OCI-LY1 (cell line): ENCODE measurements at regions not wholly inside any gene's neighbourhood (a gene's known extent, or its start where the extent isn't known, plus 50 kb on each side); places are given as distances from the start of the nearest gene placed in this dataset.

Experiments used
- H2AFZ ChIP-seq: fragments of 200-600 bp; sonication (generic), shearing (Covaris generic); 2 replicates; pipeline ENCODE4 v1.6.0; 2014; ENCODE audit warnings: antibody characterized with exemption, mild to moderate bottlenecking, low read length
- H3F3A ChIP-seq: fragments of 200-600 bp; sonication (generic), shearing (Covaris generic); 2 replicates; pipeline ENCODE4 v1.6.0; 2014; ENCODE audit warnings: mild to moderate bottlenecking, antibody characterized with exemption, low read length, moderate library complexity; ENCODE audit not compliant: insufficient read depth
- H3K27ac ChIP-seq: fragments of 200-600 bp; sonication (generic); 2 replicates; pipeline ENCODE4 v1.5.1; 2014; ENCODE audit warnings: low read length, mixed run types, mild to moderate bottlenecking, low read depth; ENCODE audit not compliant: poor library complexity, severe bottlenecking
- H3K27me3 ChIP-seq: fragments of 200-600 bp; sonication (generic); 2 replicates; pipeline ENCODE4 v1.6.0; 2014; ENCODE audit warnings: antibody characterized with exemption, mild to moderate bottlenecking, low read length, moderate library complexity; ENCODE audit not compliant: insufficient read depth
- H3K36me3 ChIP-seq: fragments of 200-600 bp; sonication (generic); 2 replicates; pipeline ENCODE4 v1.6.1; 2014; ENCODE audit warnings: mild to moderate bottlenecking, antibody characterized with exemption, low read length, moderate library complexity, mixed read lengths; ENCODE audit not compliant: insufficient read depth
- H3K4me1 ChIP-seq: fragments of 200-600 bp; sonication (generic); 2 replicates; pipeline ENCODE4 v1.5.1; 2014; ENCODE audit warnings: mild to moderate bottlenecking, low read length, moderate library complexity; ENCODE audit not compliant: insufficient read depth, severe bottlenecking
- H3K4me2 ChIP-seq: fragments of 200-600 bp; sonication (generic), shearing (Covaris generic); 2 replicates; pipeline ENCODE4 v1.6.1; 2014; ENCODE audit warnings: low read length
- H3K4me3 ChIP-seq: fragments of 200-600 bp; sonication (generic); 2 replicates; pipeline ENCODE4 v1.5.1; 2014; ENCODE audit warnings: low read length, low read depth, mild to moderate bottlenecking, mixed read lengths; ENCODE audit not compliant: poor library complexity, severe bottlenecking
- H3K79me2 ChIP-seq: fragments of 200-600 bp; shearing (Covaris generic); 2 replicates; pipeline ENCODE4 v1.6.1; 2016; ENCODE audit warnings: mixed run types, low read length, mixed read lengths; ENCODE audit not compliant: insufficient read depth
- H3K9ac ChIP-seq: fragments of 200-600 bp; sonication (generic), shearing (Covaris generic); 2 replicates; pipeline ENCODE4 v1.6.1; 2014; ENCODE audit warnings: mild to moderate bottlenecking, low read length, mixed read lengths
- H3K9me2 ChIP-seq: fragments of 200-600 bp; sonication (generic), shearing (Covaris generic); 2 replicates; pipeline ENCODE4 v1.6.1; 2014; ENCODE audit warnings: low read depth, mild to moderate bottlenecking, low read length, mixed read lengths
- H3K9me3 ChIP-seq: fragments of 200-600 bp; shearing (Covaris generic); 2 replicates; pipeline ENCODE4 v1.6.1; 2014; ENCODE audit warnings: low read length, mixed read lengths
- H4K20me1 ChIP-seq: fragments of 200-600 bp; sonication (generic), shearing (Covaris generic); 2 replicates; pipeline ENCODE4 v1.6.0; 2016; ENCODE audit warnings: mild to moderate bottlenecking, low read length; ENCODE audit not compliant: insufficient read depth
- EZH2 ChIP-seq: fragments of 200-600 bp; sonication (generic), shearing (Covaris generic); IDR thresholded peaks from 2 replicates; pipeline ENCODE4 v1.8.0; 2017; ENCODE audit warnings: borderline replicate concordance, mixed run types, mild to moderate bottlenecking, antibody characterized with exemption, low read length, moderate library complexity, mixed read lengths
- TF ChIP-seq, protein P1 (sequence below): fragments of 200-600 bp; sonication (generic), shearing (Covaris generic); IDR thresholded peaks from 2 replicates; pipeline ENCODE4 v1.5.1; 2017; ENCODE audit warnings: mild to moderate bottlenecking, antibody characterized with exemption, low read length, moderate library complexity, mixed read lengths

DNA sequence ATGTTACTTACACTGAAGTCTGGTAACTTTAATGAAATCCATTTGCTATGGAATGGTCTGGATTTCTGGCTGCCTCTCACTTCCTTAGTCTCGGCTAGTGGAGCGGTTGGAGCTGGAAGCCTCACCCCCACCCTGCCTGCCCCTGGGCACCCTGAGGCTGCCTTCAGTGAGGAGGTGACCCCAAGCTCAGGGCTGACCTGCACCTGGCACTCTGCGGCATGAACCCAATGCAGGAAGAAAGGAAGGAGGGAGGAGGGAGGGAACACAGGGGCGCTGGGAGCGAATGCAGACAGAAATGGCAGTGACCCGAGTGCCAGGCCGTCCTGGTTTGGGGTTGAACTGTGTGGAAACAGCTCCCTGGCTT is 353.1 kb downstream of the TMEM121 start:
- Histone ChIP-seq H3K4me2 (no peak overlapping the region), H3K4me3 (no peak overlapping the region), H3K79me2 (no peaks in the 10 kb centered on the region), H3K9ac (no peak overlapping the region), H3K36me3 (no peaks in the 10 kb centered on the region), H3F3A (no peaks in the 10 kb centered on the region), H3K27ac (no peak overlapping the region), H2AFZ (no peak overlapping the region), H3K9me3 (no peaks in the 10 kb centered on the region), H3K9me2 (no peaks in the 10 kb centered on the region), H3K4me1 (no peaks in the 10 kb centered on the region), H4K20me1 (no peaks in the 10 kb centered on the region), H3K27me3 (no peaks in the 10 kb centered on the region)
- TF ChIP-seq, protein P1, sequence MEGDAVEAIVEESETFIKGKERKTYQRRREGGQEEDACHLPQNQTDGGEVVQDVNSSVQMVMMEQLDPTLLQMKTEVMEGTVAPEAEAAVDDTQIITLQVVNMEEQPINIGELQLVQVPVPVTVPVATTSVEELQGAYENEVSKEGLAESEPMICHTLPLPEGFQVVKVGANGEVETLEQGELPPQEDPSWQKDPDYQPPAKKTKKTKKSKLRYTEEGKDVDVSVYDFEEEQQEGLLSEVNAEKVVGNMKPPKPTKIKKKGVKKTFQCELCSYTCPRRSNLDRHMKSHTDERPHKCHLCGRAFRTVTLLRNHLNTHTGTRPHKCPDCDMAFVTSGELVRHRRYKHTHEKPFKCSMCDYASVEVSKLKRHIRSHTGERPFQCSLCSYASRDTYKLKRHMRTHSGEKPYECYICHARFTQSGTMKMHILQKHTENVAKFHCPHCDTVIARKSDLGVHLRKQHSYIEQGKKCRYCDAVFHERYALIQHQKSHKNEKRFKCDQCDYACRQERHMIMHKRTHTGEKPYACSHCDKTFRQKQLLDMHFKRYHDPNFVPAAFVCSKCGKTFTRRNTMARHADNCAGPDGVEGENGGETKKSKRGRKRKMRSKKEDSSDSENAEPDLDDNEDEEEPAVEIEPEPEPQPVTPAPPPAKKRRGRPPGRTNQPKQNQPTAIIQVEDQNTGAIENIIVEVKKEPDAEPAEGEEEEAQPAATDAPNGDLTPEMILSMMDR: no peak
- TF ChIP-seq EZH2: no peak

DNA sequence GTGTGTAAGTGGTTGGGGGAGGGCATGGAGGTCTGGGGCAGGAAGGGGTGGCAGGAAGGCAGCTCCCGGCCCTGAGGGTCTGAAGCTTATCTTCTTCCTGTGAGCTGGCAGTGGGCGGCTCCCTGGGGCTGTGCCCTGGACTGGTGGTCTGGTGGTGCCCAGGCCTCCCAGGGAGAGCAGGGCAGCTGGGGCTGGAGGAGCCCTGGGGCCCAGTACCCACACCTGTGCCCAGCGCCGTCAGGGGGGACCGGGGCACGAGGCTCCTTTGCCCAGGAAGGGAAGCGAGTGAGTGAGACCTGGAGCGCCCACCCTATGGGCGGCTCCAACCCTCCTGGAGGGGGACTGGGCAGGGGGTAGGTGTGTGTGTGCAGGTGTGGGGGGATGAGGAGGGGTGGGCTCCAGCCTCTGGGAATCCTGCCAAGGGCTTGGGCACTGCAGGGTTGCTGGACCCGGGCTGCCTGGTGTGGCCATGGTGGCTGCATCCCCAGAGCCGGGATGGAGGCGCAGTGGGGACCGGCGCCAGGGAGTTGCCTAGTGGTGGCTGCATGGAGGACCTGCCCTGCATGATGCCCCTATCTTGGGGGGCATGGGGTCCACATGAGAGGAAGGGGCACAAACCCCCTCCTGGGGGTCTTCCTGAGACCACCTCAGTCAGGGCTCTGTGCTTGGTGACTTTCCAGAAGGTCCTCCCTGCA is 353.6 kb downstream of the TMEM121 start:
- Histone ChIP-seq H3K9ac (no peak overlapping the region), H3K4me2 (no peak overlapping the region), H3K9me3 (no peaks in the 10 kb centered on the region), H3K9me2 (no peaks in the 10 kb centered on the region), H3K79me2 (no peaks in the 10 kb centered on the region), H3K4me1 (no peaks in the 10 kb centered on the region), H2AFZ (no peak overlapping the region), H3K27me3 (no peaks in the 10 kb centered on the region), H3K36me3 (no peaks in the 10 kb centered on the region), H3K4me3 (no peak overlapping the region), H3K27ac (no peak overlapping the region), H3F3A (no peaks in the 10 kb centered on the region), H4K20me1 (no peaks in the 10 kb centered on the region)
- TF ChIP-seq, protein P1: no peak
- no peak for TF ChIP-seq EZH2

DNA sequence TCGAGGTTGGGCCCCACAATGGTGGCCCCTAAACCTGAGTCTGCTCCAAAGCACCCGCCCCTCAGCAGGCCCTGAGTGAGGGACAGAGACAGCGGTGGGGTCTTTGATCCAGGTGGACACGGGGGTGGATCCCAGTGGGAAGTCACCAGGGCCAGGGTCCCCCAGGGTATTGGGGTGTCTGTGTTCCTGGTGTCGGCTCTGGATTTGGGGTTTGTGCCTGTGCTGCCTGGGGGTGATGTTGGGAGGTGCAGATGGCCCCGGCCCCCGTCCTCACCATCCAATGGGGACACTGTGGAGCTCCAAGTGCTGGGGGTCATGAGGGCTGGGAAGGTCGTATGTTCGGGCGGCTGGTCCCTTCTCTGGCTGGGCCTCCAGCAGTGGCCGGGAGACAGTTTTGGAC is 354.2 kb downstream of the TMEM121 start:
- Histone ChIP-seq H3K36me3 (no peaks in the 10 kb centered on the region), H3K27me3 (no peaks in the 10 kb centered on the region), H3K4me2 (no peak overlapping the region), H3K9ac (no peak overlapping the region), H3K27ac (no peak overlapping the region), H3K9me2 (no peaks in the 10 kb centered on the region), H3K4me3 (no peak overlapping the region), H4K20me1 (no peaks in the 10 kb centered on the region), H3K4me1 (no peaks in the 10 kb centered on the region), H3K79me2 (no peaks in the 10 kb centered on the region), H3K9me3 (no peaks in the 10 kb centered on the region), H3F3A (no peaks in the 10 kb centered on the region), H2AFZ (no peak overlapping the region)
- TF ChIP-seq, protein P1: no peak
- no peak for TF ChIP-seq EZH2
